ENCODE measurements at regions not wholly inside any gene's neighbourhood (a gene's known extent, or its start where the extent isn't known, plus 50 kb on each side); places are given as distances from the start of the nearest gene placed in this dataset.
A peak's percentile ranks its signal among the peaks of the same experiment; 100 is the strongest.
"Not testable (repeated sequence)": the region's sequence is repeated elsewhere in the genome, so short reads cannot be mapped to it uniquely, and the experiment has no call there.

- Histone ChIP-seq H3K9me3 (ENCODE audit: control insufficient read depth, low read length) (no peaks in the 10 kb centered on the region), H3K36me3 (ENCODE audit: control insufficient read depth, insufficient read depth, low read length, severe bottlenecking) (no peaks in the 10 kb centered on the region), H3K27me3 (replicated peaks; ENCODE audit: control insufficient read depth, insufficient read depth, low read length) (no peaks in the 10 kb centered on the region), H3K4me3 (ENCODE audit: low read length) (no peak overlapping the region), H3K9ac (ENCODE audit: low read length) (no peak overlapping the region), H3K4me1 (ENCODE audit: control insufficient read depth, insufficient read depth, low read length) (no peaks in the 10 kb centered on the region)
- DNase-seq (ENCODE audit: low read depth), result no peak
Measured at GRCh38 chr13:73816702-73817101, 317.5 kb downstream of the KLF12 start.

DNA sequence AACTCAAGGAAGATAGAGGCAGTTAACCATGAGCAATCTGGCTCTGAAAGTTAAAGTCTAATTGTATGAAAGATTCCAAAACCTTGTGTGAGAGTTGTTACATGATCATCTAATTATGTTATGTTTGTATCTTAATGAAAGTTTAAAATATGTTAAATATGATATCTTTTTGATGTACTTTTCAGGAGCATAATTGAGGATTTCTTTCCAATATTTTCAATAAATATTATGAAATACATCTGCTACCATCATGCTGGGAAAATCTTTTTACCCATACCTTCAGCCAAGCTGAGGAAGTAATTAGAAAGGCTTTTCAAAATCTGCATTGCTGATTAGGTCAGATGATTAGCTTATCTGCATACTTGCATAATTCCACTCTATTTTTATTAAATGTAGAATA is 318.4 kb downstream of the KLF12 start:
- no peak for DNase-seq (ENCODE audit: low read depth)
- Histone ChIP-seq H3K9ac (ENCODE audit: low read length) (no peak overlapping the region), H3K4me3 (ENCODE audit: low read length) (no peak overlapping the region), H3K36me3 (ENCODE audit: control insufficient read depth, insufficient read depth, low read length, severe bottlenecking) (no peaks in the 10 kb centered on the region), H3K27me3 (replicated peaks; ENCODE audit: control insufficient read depth, insufficient read depth, low read length) (no peaks in the 10 kb centered on the region), H3K9me3 (ENCODE audit: control insufficient read depth, low read length) (no peaks in the 10 kb centered on the region), H3K4me1 (ENCODE audit: control insufficient read depth, insufficient read depth, low read length) (no peaks in the 10 kb centered on the region)

DNA sequence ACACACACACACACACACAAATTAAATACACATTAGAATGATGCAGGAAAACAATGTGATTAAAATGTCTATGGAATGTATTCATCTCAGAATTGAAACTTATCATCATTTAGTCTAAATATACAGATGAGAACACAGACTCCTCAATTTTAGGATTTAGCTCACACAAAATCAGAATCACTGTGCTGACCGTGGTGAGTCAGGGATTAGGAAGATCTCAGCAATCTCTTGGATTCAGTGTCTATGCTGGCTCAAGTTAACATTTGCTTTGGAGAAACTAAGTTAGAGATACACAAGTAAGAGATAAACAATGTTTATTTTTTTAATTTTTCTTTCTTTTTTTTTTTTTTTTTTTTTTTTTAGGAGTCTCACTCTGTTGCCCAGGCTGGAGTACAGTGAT is 323.6 kb downstream of the KLF12 start:
- no peaks in the 10 kb centered on the region for H3K4me1 ChIP-seq (ENCODE audit: control insufficient read depth, insufficient read depth, low read length)

GRCh38 chr13:73809561-73809960 is 324.6 kb downstream of the KLF12 start:
- no peak overlapping the region for H3K4me3 ChIP-seq (ENCODE audit: low read length)
- no peaks in the 10 kb centered on the region for H3K4me1 ChIP-seq (ENCODE audit: control insufficient read depth, insufficient read depth, low read length)
- H3K27me3 ChIP-seq (replicated peaks; ENCODE audit: control insufficient read depth, insufficient read depth, low read length), result no peaks in the 10 kb centered on the region
- no peaks in the 10 kb centered on the region for H3K9me3 ChIP-seq (ENCODE audit: control insufficient read depth, low read length)
- DNase-seq (ENCODE audit: low read depth), result peak; percentile 30
- H3K9ac ChIP-seq (ENCODE audit: low read length), result no peak overlapping the region
- H3K36me3 ChIP-seq (ENCODE audit: control insufficient read depth, insufficient read depth, low read length, severe bottlenecking), result no peaks in the 10 kb centered on the region

More for the DNA sequence above, 323.6 kb downstream of the KLF12 start:
- H3K4me3 ChIP-seq (ENCODE audit: low read length), result no peak overlapping the region
- no peaks in the 10 kb centered on the region for H3K9me3 ChIP-seq (ENCODE audit: control insufficient read depth, low read length)
- no peaks in the 10 kb centered on the region for H3K36me3 ChIP-seq (ENCODE audit: control insufficient read depth, insufficient read depth, low read length, severe bottlenecking)
- H3K9ac ChIP-seq (ENCODE audit: low read length), result no peak overlapping the region
- H3K27me3 ChIP-seq (replicated peaks; ENCODE audit: control insufficient read depth, insufficient read depth, low read length), result no peaks in the 10 kb centered on the region
- no peak for DNase-seq (ENCODE audit: low read depth)

DNA sequence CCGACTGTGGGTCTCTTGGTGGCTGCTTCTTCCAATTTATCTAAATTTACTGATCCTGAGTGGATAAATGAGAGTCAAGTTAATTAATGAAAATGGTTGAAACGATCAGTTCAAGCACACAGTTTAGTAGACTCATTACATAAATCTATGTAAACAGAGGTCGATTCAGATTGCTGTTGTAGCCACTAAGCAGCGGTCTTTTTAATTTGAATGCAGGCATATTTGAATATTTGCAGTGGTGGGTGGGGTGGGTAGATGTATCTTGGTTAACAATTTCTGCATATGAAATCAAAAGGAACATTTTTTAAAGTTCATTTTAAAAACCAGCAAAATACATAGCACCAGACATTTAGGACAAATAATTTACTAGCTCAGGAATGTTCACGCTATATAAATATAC is 325.9 kb downstream of the KLF12 start:
- no peaks in the 10 kb centered on the region for H3K36me3 ChIP-seq (ENCODE audit: control insufficient read depth, insufficient read depth, low read length, severe bottlenecking)
- no peaks in the 10 kb centered on the region for H3K27me3 ChIP-seq (replicated peaks; ENCODE audit: control insufficient read depth, insufficient read depth, low read length)
- H3K4me1 ChIP-seq (ENCODE audit: control insufficient read depth, insufficient read depth, low read length), result no peaks in the 10 kb centered on the region
- H3K9me3 ChIP-seq (ENCODE audit: control insufficient read depth, low read length), result no peaks in the 10 kb centered on the region
- DNase-seq (ENCODE audit: low read depth), result no peak
- H3K4me3 ChIP-seq (ENCODE audit: low read length), result no peak overlapping the region
- no peak overlapping the region for H3K9ac ChIP-seq (ENCODE audit: low read length)

DNA sequence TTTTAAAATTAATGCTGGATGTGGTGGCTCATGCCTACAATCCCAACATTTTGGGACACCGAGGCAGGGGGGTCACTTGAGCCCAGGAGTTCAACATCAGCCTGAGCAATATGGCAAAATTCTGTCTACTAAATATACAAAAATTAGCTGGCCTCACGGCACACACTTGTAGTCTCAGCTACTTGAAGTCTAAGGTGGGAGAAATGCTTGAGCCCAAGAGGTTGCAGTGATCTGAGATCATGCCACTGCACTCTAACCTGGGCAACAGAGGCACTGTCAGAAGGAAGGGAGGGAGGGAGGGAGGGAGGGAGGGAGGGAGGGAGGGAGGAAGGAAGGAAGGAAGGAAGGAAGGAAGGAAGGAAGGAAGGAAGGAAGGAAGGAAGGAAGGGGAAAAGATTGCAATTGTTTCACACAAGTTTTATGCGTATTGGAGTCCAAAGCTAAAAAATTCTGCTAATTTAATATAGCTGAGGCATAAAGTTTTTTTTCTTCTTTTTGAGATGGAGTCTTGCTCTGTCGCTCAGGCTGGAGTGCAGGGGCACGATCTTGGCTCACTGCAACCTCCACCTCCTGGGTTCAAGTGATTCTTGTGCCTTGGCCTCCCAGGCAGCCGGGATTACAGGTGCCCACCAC is 328.8 kb downstream of the KLF12 start:
- H3K36me3 ChIP-seq (ENCODE audit: control insufficient read depth, insufficient read depth, low read length, severe bottlenecking); H3K9me3 ChIP-seq (ENCODE audit: control insufficient read depth, low read length); H3K9ac ChIP-seq (ENCODE audit: low read length); DNase-seq (ENCODE audit: low read depth); H3K4me3 ChIP-seq (ENCODE audit: low read length); H3K27me3 ChIP-seq (replicated peaks; ENCODE audit: control insufficient read depth, insufficient read depth, low read length): not testable (repeated sequence)
- H3K4me1 ChIP-seq (ENCODE audit: control insufficient read depth, insufficient read depth, low read length), result peaks cover 11% of the 10 kb centered on the region

DNA sequence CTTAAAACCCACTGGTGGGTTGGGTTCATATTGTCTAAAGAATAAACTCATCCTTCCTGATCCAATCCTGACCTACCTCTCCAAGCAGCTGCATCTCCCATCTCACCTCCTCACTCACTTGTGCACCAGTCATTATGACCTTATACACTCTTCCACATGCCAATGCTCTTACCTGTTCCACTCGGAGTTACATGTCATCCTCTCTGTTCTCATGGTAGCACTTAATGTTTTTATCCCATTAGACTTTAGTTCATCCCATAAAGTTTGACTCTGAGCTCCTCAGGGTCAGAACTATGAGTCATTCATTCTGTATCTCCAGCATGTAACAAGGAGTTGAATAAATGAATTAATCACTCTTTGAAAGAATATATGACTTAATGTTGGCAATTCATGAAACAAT is 330.2 kb downstream of the KLF12 start:
- Histone ChIP-seq H3K27me3 (replicated peaks; ENCODE audit: control insufficient read depth, insufficient read depth, low read length) (no peaks in the 10 kb centered on the region), H3K9me3 (ENCODE audit: control insufficient read depth, low read length) (no peaks in the 10 kb centered on the region), H3K4me3 (ENCODE audit: low read length) (no peak overlapping the region), H3K36me3 (ENCODE audit: control insufficient read depth, insufficient read depth, low read length, severe bottlenecking) (no peaks in the 10 kb centered on the region), H3K4me1 (ENCODE audit: control insufficient read depth, insufficient read depth, low read length) (peaks cover 11% of the 10 kb centered on the region), H3K9ac (ENCODE audit: low read length) (no peak overlapping the region)
- DNase-seq (ENCODE audit: low read depth), result no peak

DNA sequence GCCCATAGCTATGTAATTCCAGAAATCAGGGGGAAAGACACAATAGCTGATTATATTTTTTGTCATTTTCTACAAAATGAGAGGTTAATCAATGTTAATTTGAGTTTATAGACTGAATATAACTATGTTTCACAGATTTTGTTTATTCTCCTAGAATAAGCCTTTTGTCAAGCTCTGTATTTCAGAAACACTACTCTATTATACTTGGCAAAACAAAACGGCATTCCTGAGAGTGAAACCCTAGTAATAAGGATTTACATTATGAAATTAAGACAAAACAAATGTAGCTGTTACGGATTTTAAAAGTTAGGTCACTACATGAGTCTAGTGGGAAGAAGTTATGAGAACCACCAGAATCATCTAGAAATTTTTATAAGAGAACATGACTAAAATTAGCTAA is 334.2 kb downstream of the KLF12 start:
- H3K36me3 ChIP-seq (ENCODE audit: control insufficient read depth, insufficient read depth, low read length, severe bottlenecking), result no peaks in the 10 kb centered on the region
- H3K9ac ChIP-seq (ENCODE audit: low read length), result no peak overlapping the region
- H3K27me3 ChIP-seq (replicated peaks; ENCODE audit: control insufficient read depth, insufficient read depth, low read length), result no peaks in the 10 kb centered on the region
- H3K9me3 ChIP-seq (ENCODE audit: control insufficient read depth, low read length), result no peaks in the 10 kb centered on the region
- H3K4me3 ChIP-seq (ENCODE audit: low read length), result no peak overlapping the region
- peaks cover 11% of the 10 kb centered on the region for H3K4me1 ChIP-seq (ENCODE audit: control insufficient read depth, insufficient read depth, low read length)
- DNase-seq (ENCODE audit: low read depth), result peak; percentile 9

- no peak for DNase-seq (ENCODE audit: low read depth)
- Histone ChIP-seq H3K36me3 (ENCODE audit: control insufficient read depth, insufficient read depth, low read length, severe bottlenecking) (no peaks in the 10 kb centered on the region), H3K4me3 (ENCODE audit: low read length) (no peak overlapping the region), H3K9me3 (ENCODE audit: control insufficient read depth, low read length) (no peaks in the 10 kb centered on the region), H3K4me1 (ENCODE audit: control insufficient read depth, insufficient read depth, low read length) (no peaks in the 10 kb centered on the region), H3K27me3 (replicated peaks; ENCODE audit: control insufficient read depth, insufficient read depth, low read length) (no peaks in the 10 kb centered on the region), H3K9ac (ENCODE audit: low read length) (no peak overlapping the region)
Measured at GRCh38 chr13:73794755-73795154, 339.4 kb downstream of the KLF12 start.

DNA sequence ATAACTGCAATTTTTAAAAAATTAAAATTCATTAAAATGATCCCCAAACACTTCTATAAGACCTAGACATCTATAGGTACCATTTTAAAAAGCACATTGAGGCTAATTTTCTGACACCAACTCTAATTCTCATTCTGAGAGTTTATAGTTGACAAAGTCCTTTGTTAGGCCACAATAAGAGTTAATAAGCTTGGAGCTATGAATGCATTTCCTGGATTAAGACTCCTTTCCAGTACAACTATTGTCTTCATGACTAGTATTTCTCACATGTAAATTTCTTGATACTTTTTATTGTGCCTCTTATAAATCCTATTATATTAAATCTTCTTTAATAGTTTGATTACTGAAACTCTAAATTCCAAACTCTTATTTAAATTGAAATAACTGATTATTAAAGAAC is 340.8 kb downstream of the KLF12 start:
- H3K9ac ChIP-seq (ENCODE audit: low read length), result no peak overlapping the region
- H3K4me3 ChIP-seq (ENCODE audit: low read length), result no peak overlapping the region
- no peaks in the 10 kb centered on the region for H3K36me3 ChIP-seq (ENCODE audit: control insufficient read depth, insufficient read depth, low read length, severe bottlenecking)
- H3K27me3 ChIP-seq (replicated peaks; ENCODE audit: control insufficient read depth, insufficient read depth, low read length), result no peaks in the 10 kb centered on the region
- H3K4me1 ChIP-seq (ENCODE audit: control insufficient read depth, insufficient read depth, low read length), result no peaks in the 10 kb centered on the region
- no peak for DNase-seq (ENCODE audit: low read depth)
- no peaks in the 10 kb centered on the region for H3K9me3 ChIP-seq (ENCODE audit: control insufficient read depth, low read length)

DNA sequence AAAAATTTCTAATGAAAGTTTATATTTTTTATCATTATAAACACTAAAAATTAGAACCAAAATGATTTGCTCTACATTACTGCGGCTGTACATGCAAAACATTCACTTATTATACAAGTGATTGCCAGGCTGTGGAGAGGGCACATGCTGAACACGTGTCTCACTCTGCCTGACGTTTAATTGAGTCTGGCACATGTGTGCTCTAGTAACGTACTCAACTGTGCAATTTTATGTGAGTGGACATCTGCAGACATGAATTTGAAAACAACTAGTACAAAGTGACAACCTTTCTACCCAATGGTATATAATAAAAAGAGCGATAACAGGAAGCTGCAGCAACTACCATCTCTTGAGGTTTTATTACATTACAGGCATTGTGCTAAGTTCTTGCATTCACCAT is 341.4 kb downstream of the KLF12 start:
- Histone ChIP-seq H3K9me3 (ENCODE audit: control insufficient read depth, low read length) (no peaks in the 10 kb centered on the region), H3K4me1 (ENCODE audit: control insufficient read depth, insufficient read depth, low read length) (no peaks in the 10 kb centered on the region), H3K27me3 (replicated peaks; ENCODE audit: control insufficient read depth, insufficient read depth, low read length) (no peaks in the 10 kb centered on the region), H3K9ac (ENCODE audit: low read length) (no peak overlapping the region), H3K4me3 (ENCODE audit: low read length) (no peak overlapping the region), H3K36me3 (ENCODE audit: control insufficient read depth, insufficient read depth, low read length, severe bottlenecking) (no peaks in the 10 kb centered on the region)
- DNase-seq (ENCODE audit: low read depth), result no peak
